ENCODE measurements at regions not wholly inside any gene's neighbourhood (a gene's known extent, or its start where the extent isn't known, plus 50 kb on each side); places are given as distances from the start of the nearest gene placed in this dataset.

GRCh38 chr18:51371929-51372328 is 174.4 kb upstream of the MEX3C start:
- Histone ChIP-seq H3K27me3 (no peaks in the 10 kb centered on the region), H3K27ac (no peak overlapping the region), H3K4me1 (no peaks in the 10 kb centered on the region), H3K36me3 (no peaks in the 10 kb centered on the region), H3K9ac (no peak overlapping the region), H3K4me3 (no peak overlapping the region), H3K9me3 (replicated peaks in 1 of 11) (peaks cover 0 to 15% (median 9%) of the 10 kb centered on the region in 11 experiments; a peak in 12 of 22 replicates), H3K4me2 (no peak overlapping the region), H4K20me1 (no peaks in the 10 kb centered on the region)
- TF ChIP-seq Cebpa-rat (IDR thresholded peaks at IDR 0.05): no peak

- no peak overlapping the region for H3K4me3 ChIP-seq
- no peak overlapping the region for H3K27ac ChIP-seq
These were observed 184.6 kb upstream of the MEX3C start for GRCh38 chr18:51382081-51382480.

GRCh38 chr18:51383116-51383515 is 185.6 kb upstream of the MEX3C start:
- no peaks in the 10 kb centered on the region for H3K27me3 ChIP-seq
- 0 out of 22 replicates have a peak, but pooled peaks cover 0 to under 1% (median 0%) of the 10 kb centered on the region in 11 experiments for H3K9me3 ChIP-seq (replicated peaks in 1 of 11)
- H3K36me3 ChIP-seq: no peaks in the 10 kb centered on the region
- no peak overlapping the region for H3K9ac ChIP-seq
- H3K27ac ChIP-seq: no peak overlapping the region
- no peak for TF ChIP-seq Cebpa-rat (IDR thresholded peaks at IDR 0.05)
- no peak overlapping the region for H3K4me3 ChIP-seq
- H3K4me2 ChIP-seq: no peak overlapping the region
- H3K4me1 ChIP-seq: peaks cover 0 to 17% (median 6%) of the 10 kb centered on the region in 10 experiments; a peak in 10 of 20 replicates
- H4K20me1 ChIP-seq: no peaks in the 10 kb centered on the region

More at GRCh38 chr18:51382081-51382480, 184.6 kb upstream of the MEX3C start:
- H4K20me1 ChIP-seq: no peaks in the 10 kb centered on the region
- no peak for TF ChIP-seq Cebpa-rat (IDR thresholded peaks at IDR 0.05)
- peaks cover 0 to 6% (median 2%) of the 10 kb centered on the region in 10 experiments; a peak in 8 of 20 replicates for H3K4me1 ChIP-seq
- no peak overlapping the region for H3K4me2 ChIP-seq
- H3K9me3 ChIP-seq (replicated peaks in 1 of 11): no peaks in the 10 kb centered on the region
- H3K36me3 ChIP-seq: no peaks in the 10 kb centered on the region
- H3K9ac ChIP-seq: no peak overlapping the region
- H3K27me3 ChIP-seq: no peaks in the 10 kb centered on the region

- Histone ChIP-seq H3K36me3 (no peaks in the 10 kb centered on the region), H3K27ac (no peak overlapping the region), H3K4me2 (no peak overlapping the region), H3K4me3 (no peak overlapping the region), H3K27me3 (no peaks in the 10 kb centered on the region), H3K4me1 (peaks cover 0 to 20% (median 7%) of the 10 kb centered on the region in 10 experiments; a peak in 10 of 20 replicates), H4K20me1 (no peaks in the 10 kb centered on the region), H3K9me3 (replicated peaks in 1 of 11) (peaks cover 0 to 6% (median under 1%) of the 10 kb centered on the region in 11 experiments; a peak in 6 of 22 replicates), H3K9ac (no peak overlapping the region)
- no peak for TF ChIP-seq Cebpa-rat (IDR thresholded peaks at IDR 0.05)
These were observed 186.2 kb upstream of the MEX3C start for GRCh38 chr18:51383711-51384110.

- no peaks in the 10 kb centered on the region for H3K36me3 ChIP-seq
- no peak overlapping the region for H3K4me2 ChIP-seq
- H4K20me1 ChIP-seq: no peaks in the 10 kb centered on the region
- H3K4me3 ChIP-seq: no peak overlapping the region
- no peak overlapping the region for H3K27ac ChIP-seq
- peaks cover 0 to 20% (median 7%) of the 10 kb centered on the region in 10 experiments; a peak in 10 of 20 replicates for H3K4me1 ChIP-seq
- H3K27me3 ChIP-seq: no peaks in the 10 kb centered on the region
- no peak for TF ChIP-seq Cebpa-rat (IDR thresholded peaks at IDR 0.05)
- H3K9ac ChIP-seq: no peak overlapping the region
- H3K9me3 ChIP-seq (replicated peaks in 1 of 11): peaks cover 10 to 20% (median 14%) of the 10 kb centered on the region in 11 experiments; a peak in 16 of 22 replicates
These were observed 187.8 kb upstream of the MEX3C start for GRCh38 chr18:51385270-51385669.

- Histone ChIP-seq H4K20me1 (no peaks in the 10 kb centered on the region), H3K4me2 (no peak overlapping the region), H3K4me1 (peaks cover 0 to 20% (median 7%) of the 10 kb centered on the region in 10 experiments; a peak in 10 of 20 replicates), H3K9me3 (replicated peaks in 1 of 11) (peaks cover 10 to 20% (median 14%) of the 10 kb centered on the region in 11 experiments; a peak in 16 of 22 replicates), H3K9ac (no peak overlapping the region), H3K36me3 (no peaks in the 10 kb centered on the region), H3K27me3 (no peaks in the 10 kb centered on the region), H3K4me3 (no peak overlapping the region), H3K27ac (no peak overlapping the region)
- TF ChIP-seq Cebpa-rat (IDR thresholded peaks at IDR 0.05): no peak
These were observed 193.2 kb upstream of the MEX3C start for GRCh38 chr18:51390702-51391101.

GRCh38 chr18:51391215-51391614 is 193.7 kb upstream of the MEX3C start:
- TF ChIP-seq Cebpa-rat (IDR thresholded peaks at IDR 0.05): no peak

GRCh38 chr18:51391731-51392130 is 194.2 kb upstream of the MEX3C start:
- no peak overlapping the region for H3K27ac ChIP-seq
- no peaks in the 10 kb centered on the region for H3K36me3 ChIP-seq
- no peak overlapping the region for H3K4me3 ChIP-seq
- no peaks in the 10 kb centered on the region for H4K20me1 ChIP-seq
- TF ChIP-seq Cebpa-rat (IDR thresholded peaks at IDR 0.05): no peak
- no peak overlapping the region for H3K4me2 ChIP-seq
- peaks cover 0 to 17% (median 6%) of the 10 kb centered on the region in 10 experiments; a peak in 10 of 20 replicates for H3K4me1 ChIP-seq
- peaks cover 10 to 20% (median 14%) of the 10 kb centered on the region in 11 experiments; a peak in 16 of 22 replicates for H3K9me3 ChIP-seq (replicated peaks in 1 of 11)
- no peaks in the 10 kb centered on the region for H3K27me3 ChIP-seq
- H3K9ac ChIP-seq: no peak overlapping the region

More at GRCh38 chr18:51391215-51391614, 193.7 kb upstream of the MEX3C start:
- no peak overlapping the region for H3K27ac ChIP-seq
- peaks cover 0 to 20% (median 7%) of the 10 kb centered on the region in 10 experiments; a peak in 10 of 20 replicates for H3K4me1 ChIP-seq
- H3K9ac ChIP-seq: no peak overlapping the region
- H3K4me2 ChIP-seq: no peak overlapping the region
- peaks cover 10 to 20% (median 14%) of the 10 kb centered on the region in 11 experiments; a peak in 16 of 22 replicates for H3K9me3 ChIP-seq (replicated peaks in 1 of 11)
- H4K20me1 ChIP-seq: no peaks in the 10 kb centered on the region
- H3K36me3 ChIP-seq: no peaks in the 10 kb centered on the region
- H3K27me3 ChIP-seq: no peaks in the 10 kb centered on the region
- no peak overlapping the region for H3K4me3 ChIP-seq

GRCh38 chr18:51397347-51397962 is 200.0 kb upstream of the MEX3C start:
- Histone ChIP-seq H3K4me3 (no peak overlapping the region), H3K4me1 (peaks cover 0 to 28% (median 0%) of the 10 kb centered on the region in 10 experiments; a peak in 8 of 20 replicates), H3K4me2 (peak overlapping the region in 4 of 11 experiments; percentile 8 to 49 (median 30); a peak in 7 of 22 replicates), H3K36me3 (no peaks in the 10 kb centered on the region), H4K20me1 (no peaks in the 10 kb centered on the region), H3K9me3 (replicated peaks in 1 of 11) (no peaks in the 10 kb centered on the region), H3K27me3 (no peaks in the 10 kb centered on the region), H3K27ac (0 out of 22 replicates have a peak overlapping the region, but pooled peaks of 2 of the 11 experiments have one; percentile 7 to 32), H3K9ac (no peak overlapping the region)
- TF ChIP-seq Cebpa-rat (IDR thresholded peaks at IDR 0.05): no peak
